ENCODE measurements at regions not wholly inside any gene's neighbourhood (a gene's known extent, or its start where the extent isn't known, plus 50 kb on each side); places are given as distances from the start of the nearest gene placed in this dataset.
A peak's percentile ranks its signal among the peaks of the same experiment; 100 is the strongest.
"Not testable (repeated sequence)": the region's sequence is repeated elsewhere in the genome, so short reads cannot be mapped to it uniquely, and the experiment has no call there.

- no peak for DNase-seq
Measured at GRCh38 chr14:30227876-30228275, 300.2 kb upstream of the PRKD1 start.

GRCh38 chr14:30230719-30231118 lies 303.1 kb upstream of the PRKD1 start:
- DNase-seq, result no peak

GRCh38 chr14:30234966-30235365 lies 307.3 kb upstream of the PRKD1 start:
- no peak for DNase-seq

- no peak for DNase-seq
Measured at GRCh38 chr14:30235485-30235884, 307.8 kb upstream of the PRKD1 start.

- DNase-seq, result no peak
Measured at GRCh38 chr14:30238936-30239335, 311.3 kb upstream of the PRKD1 start.

- DNase-seq, result no peak
Measured at GRCh38 chr14:30240018-30240417, 312.4 kb upstream of the PRKD1 start.

GRCh38 chr14:30240685-30241084 lies 313.0 kb upstream of the PRKD1 start:
- DNase-seq, result no peak

GRCh38 chr14:30242744-30243143 lies 315.1 kb upstream of the PRKD1 start:
- DNase-seq, result no peak

GRCh38 chr14:30243207-30243606 lies 315.6 kb upstream of the PRKD1 start:
- no peak for DNase-seq

GRCh38 chr14:30243805-30244204 lies 315.2 kb upstream of the G2E3 start:
- DNase-seq, result no peak

GRCh38 chr14:30244348-30244747 lies 314.6 kb upstream of the G2E3 start:
- not testable (repeated sequence) for DNase-seq

- no peak for DNase-seq
Measured at GRCh38 chr14:30251017-30251416, 307.9 kb upstream of the G2E3 start.

GRCh38 chr14:30251557-30252100 lies 307.3 kb upstream of the G2E3 start:
- no peak for DNase-seq

GRCh38 chr14:30252151-30252550 lies 306.8 kb upstream of the G2E3 start:
- no peak for DNase-seq

GRCh38 chr14:30252783-30253674 lies 305.9 kb upstream of the G2E3 start:
- no peak for DNase-seq

GRCh38 chr14:30256627-30257026 lies 302.3 kb upstream of the G2E3 start:
- no peak for DNase-seq

- no peak for DNase-seq
Measured at GRCh38 chr14:30257946-30258661, 300.9 kb upstream of the G2E3 start.

- no peak for DNase-seq
Measured at GRCh38 chr14:30260833-30261607, 297.9 kb upstream of the G2E3 start.

- no peak for DNase-seq
Measured at GRCh38 chr14:30264161-30264560, 294.8 kb upstream of the G2E3 start.

- DNase-seq, result no peak
Measured at GRCh38 chr14:30266290-30266689, 292.7 kb upstream of the G2E3 start.

GRCh38 chr14:30267141-30267540 lies 291.8 kb upstream of the G2E3 start:
- DNase-seq, result no peak

- DNase-seq, result peak; percentile 57
Measured at GRCh38 chr14:30270200-30271161, 288.5 kb upstream of the G2E3 start.
